GM12872 (cell line): ENCODE measurements at regions not wholly inside any gene's neighbourhood (a gene's known extent, or its start where the extent isn't known, plus 50 kb on each side); places are given as distances from the start of the nearest gene placed in this dataset.

ENCODE experiments used
- CTCF ChIP-seq: IDR thresholded peaks from 3 replicates; pipeline ENCODE4 v1.5.1; 2011; ENCODE audit warnings: low read depth, mild to moderate bottlenecking, low read length, moderate library complexity; ENCODE audit not compliant: insufficient read depth

GRCh38 chr11:38169286-38169685, 1571.2 kb upstream of the RAG2 start:
- TF ChIP-seq CTCF: no peak

- no peak for TF ChIP-seq CTCF
Observed at GRCh38 chr11:38163526-38163925, 1565.5 kb upstream of the RAG2 start.

- no peak for TF ChIP-seq CTCF
Observed at GRCh38 chr11:38160433-38160832, 1562.4 kb upstream of the RAG2 start.

GRCh38 chr11:38159038-38159437, 1561.0 kb upstream of the RAG2 start:
- no peak for TF ChIP-seq CTCF

GRCh38 chr11:38156495-38157146, 1558.6 kb upstream of the RAG2 start:
- TF ChIP-seq CTCF: no peak

- TF ChIP-seq CTCF: no peak
Observed at GRCh38 chr11:38155856-38156255, 1557.8 kb upstream of the RAG2 start.

- no peak for TF ChIP-seq CTCF
Observed at GRCh38 chr11:38153985-38154384, 1555.9 kb upstream of the RAG2 start.
